DMS 273 (cell line): ENCODE measurements at regions not wholly inside any gene's neighbourhood (a gene's known extent, or its start where the extent isn't known, plus 50 kb on each side); places are given as distances from the start of the nearest gene placed in this dataset.

Source experiments
- DNase-seq: peaks from one replicate; lab custom pipeline; 2025; ENCODE audit not compliant: unreplicated experiment; lab: John Stamatoyannopoulos, UW

- no peak for DNase-seq
Observed at GRCh38 chr5:93886917-93887361, 145.5 kb upstream of the POU5F2 start.

- no peak for DNase-seq
Observed at GRCh38 chr5:93886098-93886806, 144.9 kb upstream of the POU5F2 start.

- DNase-seq = no peak
Observed at GRCh38 chr5:93884254-93884653, 142.9 kb upstream of the POU5F2 start.

GRCh38 chr5:93883459-93883858, 142.1 kb upstream of the POU5F2 start:
- no peak for DNase-seq

- peak; percentile 3 for DNase-seq
Observed at GRCh38 chr5:93875693-93876092, 134.3 kb upstream of the POU5F2 start.

GRCh38 chr5:93874491-93874890, 133.1 kb upstream of the POU5F2 start:
- DNase-seq = no peak

- no peak for DNase-seq
Observed at GRCh38 chr5:93874080-93874479, 132.7 kb upstream of the POU5F2 start.

GRCh38 chr5:93873211-93873736, 131.9 kb upstream of the POU5F2 start:
- no peak for DNase-seq

GRCh38 chr5:93870649-93871048, 129.2 kb upstream of the POU5F2 start:
- no peak for DNase-seq

- no peak for DNase-seq
Observed at GRCh38 chr5:93868851-93869250, 127.5 kb upstream of the POU5F2 start.

GRCh38 chr5:93850311-93850710, 108.9 kb upstream of the POU5F2 start:
- DNase-seq = no peak

- no peak for DNase-seq
Observed at GRCh38 chr5:93845376-93845775, 104.0 kb upstream of the POU5F2 start.

GRCh38 chr5:93831449-93831848, 90.0 kb upstream of the POU5F2 start:
- DNase-seq = no peak

GRCh38 chr5:93830893-93831292, 89.5 kb upstream of the POU5F2 start:
- no peak for DNase-seq

- DNase-seq = no peak
Observed at GRCh38 chr5:93829346-93829745, 87.9 kb upstream of the POU5F2 start.

- no peak for DNase-seq
Observed at GRCh38 chr5:93821891-93822415, 80.6 kb upstream of the POU5F2 start.

GRCh38 chr5:93819668-93820067, 78.3 kb upstream of the POU5F2 start:
- no peak for DNase-seq

- no peak for DNase-seq
Observed at GRCh38 chr5:93810780-93811179, 69.4 kb upstream of the POU5F2 start.

- DNase-seq = no peak
Observed at GRCh38 chr5:93809430-93809829, 68.0 kb upstream of the POU5F2 start.

- no peak for DNase-seq
Observed at GRCh38 chr5:93807846-93808245, 66.4 kb upstream of the POU5F2 start.

- no peak for DNase-seq
Observed at GRCh38 chr5:93805616-93806379, 64.4 kb upstream of the POU5F2 start.
